ENCODE measurements at regions not wholly inside any gene's neighbourhood (a gene's known extent, or its start where the extent isn't known, plus 50 kb on each side); places are given as distances from the start of the nearest gene placed in this dataset.

GRCh38 chr9:73816905-73817304, 665.2 kb downstream of the ANXA1 start (continued):
- TF ChIP-seq CTCF (conservative IDR thresholded peaks at IDR 0.05; ENCODE audit: low read depth in 2 of 2), result no peak
- TF ChIP-seq ZNF331 (CRISPR knock-in tag; IDR thresholded peaks at IDR 0.05; ENCODE audit: low read depth), result no peak
- no peak for TF ChIP-seq EZH2 (IDR thresholded peaks at IDR 0.05; ENCODE audit: low read depth, unreplicated experiment)
- TF ChIP-seq ETS1 (IDR thresholded peaks at IDR 0.05), result no peak
- no peak for TF ChIP-seq REST (IDR thresholded peaks at IDR 0.05; ENCODE audit: unreplicated experiment)
- TF ChIP-seq JUNB (IDR thresholded peaks at IDR 0.05; ENCODE audit: unreplicated experiment), result no peak
- TF ChIP-seq CREB1 (CRISPR knock-in tag; IDR thresholded peaks at IDR 0.05; ENCODE audit: low read depth), result no peak
- TF ChIP-seq ZNF114 (CRISPR knock-in tag; IDR thresholded peaks at IDR 0.05), result no peak
- TF ChIP-seq STAT1 (IDR thresholded peaks at IDR 0.05; ENCODE audit: unreplicated experiment), result no peak
- TF ChIP-seq EZH2phosphoT487 (IDR thresholded peaks at IDR 0.05; ENCODE audit: unreplicated experiment), result no peak
- no peak for TF ChIP-seq NANOG (IDR thresholded peaks at IDR 0.05; ENCODE audit: borderline replicate concordance)

GRCh38 chr9:73824671-73825070, 672.5 kb upstream of the RORB start:
- Mint-ChIP-seq H3K4me3 (no peak overlapping the region), H3K9me3 (no peaks in the 10 kb centered on the region), H3K27ac (peak overlapping the region; percentile 39), H3K36me3 (ENCODE audit: low read depth) (no peaks in the 10 kb centered on the region), H3K4me1 (peaks cover 21% of the 10 kb centered on the region), H3K27me3 (ENCODE audit: insufficient read depth, low read depth, poor library complexity) (no peaks in the 10 kb centered on the region)
- DNase-seq (ENCODE audit: low spot score), result peak; percentile 68
- no peaks in the 10 kb centered on the region for H3K79me2 ChIP-seq (replicated peaks; ENCODE audit: insufficient read depth)
- H3K36me3 ChIP-seq (ENCODE audit: insufficient read depth), result no peaks in the 10 kb centered on the region
- H4K20me1 ChIP-seq (replicated peaks; ENCODE audit: insufficient read depth), result no peaks in the 10 kb centered on the region
- no peaks in the 10 kb centered on the region for H3K9me2 ChIP-seq (ENCODE audit: insufficient read depth)
- no peak overlapping the region for H2AFZ ChIP-seq
- H3K27ac ChIP-seq (ENCODE audit: low read depth), result no peak overlapping the region
- H3K4me3 ChIP-seq, result no peak overlapping the region
- H3K4me2 ChIP-seq, result no peak overlapping the region
- peak; percentile 94 for ATAC-seq
- TF ChIP-seq ZNF462 (CRISPR knock-in tag; IDR thresholded peaks at IDR 0.05), result peak; percentile 94
- TF ChIP-seq CREB1 (CRISPR knock-in tag; IDR thresholded peaks at IDR 0.05; ENCODE audit: low read depth), result no peak
- no peaks in the 10 kb centered on the region for H3F3A ChIP-seq (replicated peaks; ENCODE audit: low read depth)
- peaks cover 9% of the 10 kb centered on the region for H3K4me1 ChIP-seq (ENCODE audit: insufficient read depth)
- no peaks in the 10 kb centered on the region for H3K27me3 ChIP-seq (ENCODE audit: insufficient read depth)
